ENCODE measurements at regions not wholly inside any gene's neighbourhood (a gene's known extent, or its start where the extent isn't known, plus 50 kb on each side); places are given as distances from the start of the nearest gene placed in this dataset.

GRCh38 chr4:13844740-13845139, 217.2 kb upstream of the BOD1L1 start:
- H3K27me3 Mint-ChIP-seq (ENCODE audit: low read depth), result no peaks in the 10 kb centered on the region
- no peaks in the 10 kb centered on the region for H3K9me3 Mint-ChIP-seq
- H3K27ac Mint-ChIP-seq, result no peak overlapping the region
- no peaks in the 10 kb centered on the region for H3K4me1 Mint-ChIP-seq (ENCODE audit: low read depth)
- DNase-seq (ENCODE audit: low spot score), result no peak
- no peaks in the 10 kb centered on the region for H3K36me3 Mint-ChIP-seq (ENCODE audit: low read depth)
- H3K4me3 Mint-ChIP-seq, result no peak overlapping the region

- no peaks in the 10 kb centered on the region for H3K9me3 Mint-ChIP-seq
- no peak for DNase-seq (ENCODE audit: low spot score)
- H3K36me3 Mint-ChIP-seq (ENCODE audit: low read depth), result no peaks in the 10 kb centered on the region
- H3K27ac Mint-ChIP-seq, result no peak overlapping the region
- H3K4me3 Mint-ChIP-seq, result no peak overlapping the region
- H3K27me3 Mint-ChIP-seq (ENCODE audit: low read depth), result no peaks in the 10 kb centered on the region
- no peaks in the 10 kb centered on the region for H3K4me1 Mint-ChIP-seq (ENCODE audit: low read depth)
Measured at GRCh38 chr4:13849778-13850177, 222.3 kb upstream of the BOD1L1 start.

DNA sequence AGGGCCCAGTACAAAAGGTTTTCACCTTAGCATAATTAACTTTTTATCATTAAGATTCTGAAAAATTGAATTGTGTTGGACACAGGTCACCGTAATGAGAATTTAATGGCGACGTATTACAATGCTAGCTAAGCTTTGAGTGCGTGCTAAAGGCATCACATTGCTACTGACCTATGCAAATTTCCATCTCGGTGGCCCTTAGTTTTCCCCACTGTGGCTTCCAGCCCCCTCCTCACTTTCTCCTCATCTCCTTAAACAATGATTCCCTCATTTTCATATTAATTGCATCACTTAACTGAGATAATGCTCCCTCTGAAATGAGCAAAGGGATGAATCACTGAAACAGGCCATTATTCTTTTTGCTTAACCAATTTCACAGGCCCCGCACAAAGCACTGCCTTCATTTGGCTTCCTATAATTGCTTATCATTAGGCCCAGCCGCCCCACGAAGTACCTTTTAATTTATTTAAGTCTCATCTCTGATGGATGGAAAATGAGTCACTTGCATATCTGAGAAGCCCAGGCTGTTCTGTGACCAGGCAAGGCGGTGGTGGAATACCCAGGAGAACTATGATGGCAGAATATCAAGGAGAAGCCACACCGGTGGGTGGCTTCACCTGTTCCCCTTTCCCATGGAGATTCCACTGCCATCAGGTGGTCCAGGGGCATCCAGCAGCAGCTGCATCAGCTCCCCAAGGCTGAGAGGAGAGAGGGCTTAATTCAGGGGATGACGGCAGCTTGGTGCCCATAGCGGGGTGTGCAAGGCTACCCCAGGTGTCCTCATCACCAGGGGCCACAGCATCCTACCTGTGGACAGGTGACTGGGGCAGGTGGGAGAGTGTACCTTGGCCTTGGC, 223.8 kb upstream of the BOD1L1 start:
- Mint-ChIP-seq H3K36me3 (ENCODE audit: low read depth) (no peaks in the 10 kb centered on the region), H3K27ac (no peak overlapping the region), H3K9me3 (no peaks in the 10 kb centered on the region), H3K4me3 (no peak overlapping the region), H3K27me3 (ENCODE audit: low read depth) (no peaks in the 10 kb centered on the region), H3K4me1 (ENCODE audit: low read depth) (no peaks in the 10 kb centered on the region)
- DNase-seq (ENCODE audit: low spot score), result no peak

DNA sequence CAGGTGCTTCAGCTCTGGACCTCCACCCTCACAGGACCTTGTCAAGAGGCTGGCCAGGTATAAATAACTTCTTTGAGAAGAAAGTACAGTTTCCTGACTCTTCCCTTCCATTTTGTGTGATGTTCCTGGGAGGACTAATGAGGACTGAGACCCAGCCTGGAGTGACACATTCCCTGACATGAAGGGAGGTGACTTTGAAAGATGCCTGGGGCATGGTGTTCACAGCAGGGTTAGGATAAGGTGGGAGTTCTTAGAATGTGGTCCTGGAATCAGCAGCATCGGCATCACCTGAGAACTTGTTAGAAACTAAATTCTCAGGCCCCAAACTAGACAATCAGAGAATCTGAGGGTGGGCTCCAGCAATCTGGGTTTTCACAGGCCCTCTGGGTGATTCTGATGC, 224.9 kb upstream of the BOD1L1 start:
- no peaks in the 10 kb centered on the region for H3K4me1 Mint-ChIP-seq (ENCODE audit: low read depth)
- H3K27me3 Mint-ChIP-seq (ENCODE audit: low read depth), result no peaks in the 10 kb centered on the region
- no peak for DNase-seq (ENCODE audit: low spot score)
- no peak overlapping the region for H3K27ac Mint-ChIP-seq
- H3K9me3 Mint-ChIP-seq, result no peaks in the 10 kb centered on the region
- H3K4me3 Mint-ChIP-seq, result no peak overlapping the region
- H3K36me3 Mint-ChIP-seq (ENCODE audit: low read depth), result no peaks in the 10 kb centered on the region

DNA sequence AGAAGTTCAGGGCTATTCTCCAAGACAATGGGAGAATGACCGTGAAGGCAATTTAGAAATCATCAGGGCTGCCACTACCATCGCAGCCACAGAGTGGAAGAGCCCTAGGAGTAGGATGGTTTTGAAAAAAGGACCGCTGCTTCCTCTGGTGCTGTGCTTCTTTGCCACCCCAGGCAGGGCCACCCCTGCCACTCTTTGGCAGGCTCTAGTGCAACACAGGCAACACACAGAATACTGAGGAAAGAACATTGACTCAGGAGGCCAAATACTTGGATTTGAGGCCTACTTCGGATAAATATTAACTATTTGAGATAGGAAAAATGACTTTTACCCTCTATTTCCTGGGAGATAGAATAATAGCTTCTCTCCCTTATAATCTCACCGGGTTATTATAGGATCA, 228.9 kb upstream of the BOD1L1 start:
- no peaks in the 10 kb centered on the region for H3K4me1 Mint-ChIP-seq (ENCODE audit: low read depth)
- H3K27me3 Mint-ChIP-seq (ENCODE audit: low read depth), result no peaks in the 10 kb centered on the region
- no peak overlapping the region for H3K27ac Mint-ChIP-seq
- no peak overlapping the region for H3K4me3 Mint-ChIP-seq
- DNase-seq (ENCODE audit: low spot score), result no peak
- no peaks in the 10 kb centered on the region for H3K36me3 Mint-ChIP-seq (ENCODE audit: low read depth)
- no peaks in the 10 kb centered on the region for H3K9me3 Mint-ChIP-seq

DNA sequence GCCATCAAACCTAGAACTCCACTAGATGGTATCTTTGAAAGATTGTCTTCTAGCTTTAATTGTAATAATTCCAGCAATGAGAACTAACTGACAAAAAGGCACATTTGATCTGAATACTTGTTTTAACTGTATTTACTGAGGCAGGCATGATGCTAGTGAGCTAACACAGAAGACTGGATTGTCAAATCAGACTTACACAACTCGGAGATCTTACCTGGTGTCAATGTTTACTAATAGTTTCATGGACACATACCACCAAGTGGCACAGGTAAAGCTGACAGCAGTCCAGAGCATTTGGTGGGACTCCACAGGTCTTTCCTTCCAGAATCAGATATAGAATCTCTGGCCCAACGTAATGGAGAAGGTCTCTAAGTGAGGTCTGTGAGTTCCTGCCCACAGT, 229.9 kb upstream of the BOD1L1 start:
- Mint-ChIP-seq H3K9me3 (no peaks in the 10 kb centered on the region), H3K27me3 (ENCODE audit: low read depth) (no peaks in the 10 kb centered on the region), H3K4me1 (ENCODE audit: low read depth) (no peaks in the 10 kb centered on the region), H3K4me3 (no peak overlapping the region), H3K27ac (no peak overlapping the region), H3K36me3 (ENCODE audit: low read depth) (no peaks in the 10 kb centered on the region)
- no peak for DNase-seq (ENCODE audit: low spot score)

DNA sequence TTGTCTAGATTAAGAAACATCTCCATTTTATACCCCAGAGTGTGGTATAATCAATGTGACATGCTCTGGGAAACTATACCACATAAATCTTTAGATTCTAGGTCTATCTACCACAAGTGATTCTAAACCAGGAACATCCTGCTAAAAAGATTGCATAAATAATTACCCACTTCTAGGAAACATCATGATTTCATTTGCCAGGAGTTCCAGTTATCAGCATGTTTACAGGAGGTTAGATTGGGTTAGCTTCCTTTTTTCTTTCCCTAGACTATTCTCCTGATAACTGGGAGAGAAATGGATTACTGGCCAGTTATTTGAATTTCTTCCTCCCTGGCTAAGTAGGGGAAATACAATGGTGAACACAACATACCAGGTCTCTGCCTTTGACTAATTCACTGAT, 230.3 kb upstream of the BOD1L1 start:
- no peaks in the 10 kb centered on the region for H3K4me1 Mint-ChIP-seq (ENCODE audit: low read depth)
- no peak overlapping the region for H3K4me3 Mint-ChIP-seq
- no peaks in the 10 kb centered on the region for H3K36me3 Mint-ChIP-seq (ENCODE audit: low read depth)
- no peak for DNase-seq (ENCODE audit: low spot score)
- no peak overlapping the region for H3K27ac Mint-ChIP-seq
- no peaks in the 10 kb centered on the region for H3K27me3 Mint-ChIP-seq (ENCODE audit: low read depth)
- no peaks in the 10 kb centered on the region for H3K9me3 Mint-ChIP-seq

DNA sequence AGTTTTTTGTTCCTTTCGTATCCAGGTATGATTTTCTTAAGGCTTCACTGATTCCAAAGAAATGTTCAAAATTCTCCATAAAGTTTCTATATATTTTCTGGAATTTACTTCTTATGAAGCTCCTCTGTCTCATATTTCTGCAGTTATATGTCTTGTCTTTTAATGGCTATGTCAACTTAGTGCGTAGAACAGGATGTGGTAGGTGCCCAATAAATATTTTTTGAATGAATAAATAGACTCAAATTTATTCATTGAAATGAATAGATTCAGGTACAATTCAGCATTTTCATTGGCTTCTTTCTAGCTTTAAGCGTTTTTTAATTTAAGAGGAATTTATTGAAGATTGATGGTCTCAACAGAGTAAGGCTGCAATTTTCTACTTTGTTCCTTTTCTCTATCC, 231.9 kb upstream of the BOD1L1 start:
- H3K27ac Mint-ChIP-seq, result no peak overlapping the region
- H3K4me1 Mint-ChIP-seq (ENCODE audit: low read depth), result no peaks in the 10 kb centered on the region
- no peaks in the 10 kb centered on the region for H3K36me3 Mint-ChIP-seq (ENCODE audit: low read depth)
- no peaks in the 10 kb centered on the region for H3K9me3 Mint-ChIP-seq
- H3K27me3 Mint-ChIP-seq (ENCODE audit: low read depth), result no peaks in the 10 kb centered on the region
- no peak overlapping the region for H3K4me3 Mint-ChIP-seq
- no peak for DNase-seq (ENCODE audit: low spot score)

GRCh38 chr4:13860126-13860525, 232.6 kb upstream of the BOD1L1 start:
- no peak overlapping the region for H3K4me3 Mint-ChIP-seq
- H3K36me3 Mint-ChIP-seq (ENCODE audit: low read depth), result no peaks in the 10 kb centered on the region
- no peaks in the 10 kb centered on the region for H3K27me3 Mint-ChIP-seq (ENCODE audit: low read depth)
- no peaks in the 10 kb centered on the region for H3K4me1 Mint-ChIP-seq (ENCODE audit: low read depth)
- DNase-seq (ENCODE audit: low spot score), result no peak
- H3K9me3 Mint-ChIP-seq, result no peaks in the 10 kb centered on the region
- no peak overlapping the region for H3K27ac Mint-ChIP-seq

GRCh38 chr4:13865871-13866669, 238.5 kb upstream of the BOD1L1 start:
- no peak overlapping the region for H3K27ac Mint-ChIP-seq
- H3K4me1 Mint-ChIP-seq (ENCODE audit: low read depth), result no peaks in the 10 kb centered on the region
- no peaks in the 10 kb centered on the region for H3K9me3 Mint-ChIP-seq
- no peaks in the 10 kb centered on the region for H3K27me3 Mint-ChIP-seq (ENCODE audit: low read depth)
- DNase-seq (ENCODE audit: low spot score), result no peak
- H3K4me3 Mint-ChIP-seq, result no peak overlapping the region
- no peaks in the 10 kb centered on the region for H3K36me3 Mint-ChIP-seq (ENCODE audit: low read depth)

- Mint-ChIP-seq H3K4me1 (ENCODE audit: low read depth) (no peaks in the 10 kb centered on the region), H3K36me3 (ENCODE audit: low read depth) (no peaks in the 10 kb centered on the region), H3K27me3 (ENCODE audit: low read depth) (no peaks in the 10 kb centered on the region), H3K9me3 (no peaks in the 10 kb centered on the region), H3K27ac (no peak overlapping the region), H3K4me3 (no peak overlapping the region)
- no peak for DNase-seq (ENCODE audit: low spot score)
Measured at GRCh38 chr4:13866881-13867280, 239.4 kb upstream of the BOD1L1 start.

DNA sequence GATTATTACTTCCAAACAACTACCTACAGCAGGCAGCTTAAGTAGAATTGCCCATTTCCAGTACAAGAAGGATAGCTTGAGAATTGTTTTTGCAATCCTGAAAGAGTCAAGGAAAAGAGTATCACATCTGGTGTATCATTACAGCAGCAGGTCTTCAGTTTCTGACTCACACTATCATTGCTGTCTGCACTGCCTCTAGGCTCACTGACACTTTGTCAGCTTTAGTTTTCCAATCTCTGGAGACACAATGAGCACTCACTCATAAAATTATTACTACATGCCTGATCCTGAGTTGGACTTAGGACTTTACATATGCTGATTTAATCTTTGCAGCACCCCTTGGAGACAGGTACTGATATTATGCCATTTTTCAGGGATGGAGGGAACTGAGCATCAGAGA, 244.6 kb upstream of the BOD1L1 start:
- Mint-ChIP-seq H3K9me3 (no peaks in the 10 kb centered on the region), H3K36me3 (ENCODE audit: low read depth) (no peaks in the 10 kb centered on the region), H3K27ac (no peak overlapping the region), H3K4me3 (no peak overlapping the region), H3K27me3 (ENCODE audit: low read depth) (no peaks in the 10 kb centered on the region), H3K4me1 (ENCODE audit: low read depth) (no peaks in the 10 kb centered on the region)
- no peak for DNase-seq (ENCODE audit: low spot score)

DNA sequence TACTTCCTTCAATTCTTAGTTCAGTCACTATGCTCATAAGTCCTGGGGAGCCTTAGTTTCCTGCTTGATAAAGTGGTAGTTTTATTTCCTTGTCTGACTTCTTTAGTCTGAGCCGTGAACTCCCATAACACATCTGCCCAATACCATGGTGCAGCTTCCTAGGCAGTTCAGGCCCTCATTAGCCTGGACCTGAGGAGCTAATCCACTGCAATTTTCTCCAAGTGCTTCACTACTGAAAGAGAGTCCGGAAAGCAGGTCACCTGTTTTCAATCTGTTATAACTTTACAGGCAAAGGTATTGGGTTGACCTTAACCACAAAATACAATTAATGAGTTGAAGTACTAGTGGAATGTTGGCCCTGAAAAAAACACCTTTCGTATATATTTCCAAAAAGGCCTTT, 245.4 kb upstream of the BOD1L1 start:
- Mint-ChIP-seq H3K9me3 (no peaks in the 10 kb centered on the region), H3K27ac (no peak overlapping the region), H3K4me3 (no peak overlapping the region), H3K27me3 (ENCODE audit: low read depth) (no peaks in the 10 kb centered on the region), H3K36me3 (ENCODE audit: low read depth) (no peaks in the 10 kb centered on the region), H3K4me1 (ENCODE audit: low read depth) (no peaks in the 10 kb centered on the region)
- DNase-seq (ENCODE audit: low spot score), result no peak

GRCh38 chr4:13875181-13875580, 247.7 kb upstream of the BOD1L1 start:
- no peak for DNase-seq (ENCODE audit: low spot score)
- no peaks in the 10 kb centered on the region for H3K27me3 Mint-ChIP-seq (ENCODE audit: low read depth)
- no peaks in the 10 kb centered on the region for H3K36me3 Mint-ChIP-seq (ENCODE audit: low read depth)
- H3K9me3 Mint-ChIP-seq, result no peaks in the 10 kb centered on the region
- no peak overlapping the region for H3K27ac Mint-ChIP-seq
- H3K4me1 Mint-ChIP-seq (ENCODE audit: low read depth), result no peaks in the 10 kb centered on the region
- H3K4me3 Mint-ChIP-seq, result no peak overlapping the region
